ENCODE measurements at regions not wholly inside any gene's neighbourhood (a gene's known extent, or its start where the extent isn't known, plus 50 kb on each side); places are given as distances from the start of the nearest gene placed in this dataset.

- TF ChIP-seq, protein P1, sequence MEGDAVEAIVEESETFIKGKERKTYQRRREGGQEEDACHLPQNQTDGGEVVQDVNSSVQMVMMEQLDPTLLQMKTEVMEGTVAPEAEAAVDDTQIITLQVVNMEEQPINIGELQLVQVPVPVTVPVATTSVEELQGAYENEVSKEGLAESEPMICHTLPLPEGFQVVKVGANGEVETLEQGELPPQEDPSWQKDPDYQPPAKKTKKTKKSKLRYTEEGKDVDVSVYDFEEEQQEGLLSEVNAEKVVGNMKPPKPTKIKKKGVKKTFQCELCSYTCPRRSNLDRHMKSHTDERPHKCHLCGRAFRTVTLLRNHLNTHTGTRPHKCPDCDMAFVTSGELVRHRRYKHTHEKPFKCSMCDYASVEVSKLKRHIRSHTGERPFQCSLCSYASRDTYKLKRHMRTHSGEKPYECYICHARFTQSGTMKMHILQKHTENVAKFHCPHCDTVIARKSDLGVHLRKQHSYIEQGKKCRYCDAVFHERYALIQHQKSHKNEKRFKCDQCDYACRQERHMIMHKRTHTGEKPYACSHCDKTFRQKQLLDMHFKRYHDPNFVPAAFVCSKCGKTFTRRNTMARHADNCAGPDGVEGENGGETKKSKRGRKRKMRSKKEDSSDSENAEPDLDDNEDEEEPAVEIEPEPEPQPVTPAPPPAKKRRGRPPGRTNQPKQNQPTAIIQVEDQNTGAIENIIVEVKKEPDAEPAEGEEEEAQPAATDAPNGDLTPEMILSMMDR (IDR thresholded peaks at IDR 0.05; ENCODE audit: low read depth, low read length) = no peak
- no peak for TF ChIP-seq EZH2phosphoT487 (IDR thresholded peaks at IDR 0.05; ENCODE audit: low read depth)
Observed at GRCh38 chr17:34472363-34472762, 107.0 kb upstream of the TMEM132E start.

Data from OCI-LY3 (cell line).